ENCODE measurements at regions not wholly inside any gene's neighbourhood (a gene's known extent, or its start where the extent isn't known, plus 50 kb on each side); places are given as distances from the start of the nearest gene placed in this dataset.

GRCh38 chr3:193761969-193762368 lies 169.0 kb downstream of the OPA1 start:
- TF ChIP-seq POLR2A (IDR thresholded peaks at IDR 0.05): no peak
- TF ChIP-seq, protein P1, sequence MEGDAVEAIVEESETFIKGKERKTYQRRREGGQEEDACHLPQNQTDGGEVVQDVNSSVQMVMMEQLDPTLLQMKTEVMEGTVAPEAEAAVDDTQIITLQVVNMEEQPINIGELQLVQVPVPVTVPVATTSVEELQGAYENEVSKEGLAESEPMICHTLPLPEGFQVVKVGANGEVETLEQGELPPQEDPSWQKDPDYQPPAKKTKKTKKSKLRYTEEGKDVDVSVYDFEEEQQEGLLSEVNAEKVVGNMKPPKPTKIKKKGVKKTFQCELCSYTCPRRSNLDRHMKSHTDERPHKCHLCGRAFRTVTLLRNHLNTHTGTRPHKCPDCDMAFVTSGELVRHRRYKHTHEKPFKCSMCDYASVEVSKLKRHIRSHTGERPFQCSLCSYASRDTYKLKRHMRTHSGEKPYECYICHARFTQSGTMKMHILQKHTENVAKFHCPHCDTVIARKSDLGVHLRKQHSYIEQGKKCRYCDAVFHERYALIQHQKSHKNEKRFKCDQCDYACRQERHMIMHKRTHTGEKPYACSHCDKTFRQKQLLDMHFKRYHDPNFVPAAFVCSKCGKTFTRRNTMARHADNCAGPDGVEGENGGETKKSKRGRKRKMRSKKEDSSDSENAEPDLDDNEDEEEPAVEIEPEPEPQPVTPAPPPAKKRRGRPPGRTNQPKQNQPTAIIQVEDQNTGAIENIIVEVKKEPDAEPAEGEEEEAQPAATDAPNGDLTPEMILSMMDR (IDR thresholded peaks at IDR 0.05): no peak

Data from lower leg skin (tissue), 3 donors.